Prostate gland (tissue), 2 donors: ENCODE measurements at regions not wholly inside any gene's neighbourhood (a gene's known extent, or its start where the extent isn't known, plus 50 kb on each side); places are given as distances from the start of the nearest gene placed in this dataset.

Source experiments
- CTCF ChIP-seq, 4 experiments: fragments of 200-600 bp in 2 of 4; fragments of 450-650 bp in 2 of 4; sonication (generic) in 2 of 4; IDR thresholded peaks; 1 replicate in 3 of 4; 2 replicates in 1 of 4; pipeline ENCODE4 v1.5.1; 2016 to 2019; ENCODE audit warnings: antibody characterized with exemption in 4 of 4, mild to moderate bottlenecking in 2 of 4, moderate library complexity in 2 of 4
- POLR2AphosphoS5 ChIP-seq: sonication (generic); formaldehyde crosslinking; IDR thresholded peaks from one replicate; pipeline ENCODE4 v1.6.1; 2017; ENCODE audit warnings: antibody characterized with exemption

- TF ChIP-seq CTCF (IDR thresholded peaks at IDR 0.05) (no peak), POLR2AphosphoS5 (no peak)
Measured at GRCh38 chr6:170160031-170160627, 130.7 kb downstream of the DLL1 start.
